ENCODE measurements at regions not wholly inside any gene's neighbourhood (a gene's known extent, or its start where the extent isn't known, plus 50 kb on each side); places are given as distances from the start of the nearest gene placed in this dataset.

GRCh38 chr5:68544091-68544647, 328.6 kb downstream of the PIK3R1 start:
- H3K36me3 ChIP-seq (ENCODE audit: control insufficient read depth in 2 of 3, insufficient read depth in 3 of 3, low read length in 3 of 3): no peaks in the 10 kb centered on the region
- DNase-seq (no peak), ATAC-seq (no peak)
- H3K9me3 ChIP-seq (ENCODE audit: control insufficient read depth in 2 of 3, low read length in 3 of 3): no peaks in the 10 kb centered on the region
- intact Hi-C loops (cut with micrococcal nuclease): loop anchor here in 1 of 2 donors (5.0 kb wide), 1 partner anchor 82 kb away; no protein-coding TSS in a partner anchor
- Mint-ChIP-seq H3K27me3 (peaks cover 10 to 33% (median 24%) of the 10 kb centered on the region in 5 donors), H3K4me1 (peaks cover 0 to 9% (median 2%) of the 10 kb centered on the region in 7 donors), H3K4me3 (no peak overlapping the region), H3K9me3 (peaks cover 0 to 2% (median 0%) of the 10 kb centered on the region in 11 donors), H3K27ac (no peak overlapping the region), H3K36me3 (no peaks in the 10 kb centered on the region)
- POLR2A ChIA-PET: no interaction called here
- CTCF ChIA-PET: no interaction called here
- H3K4me1 ChIP-seq (ENCODE audit: control insufficient read depth in 2 of 2, insufficient read depth in 2 of 2, low read length in 2 of 2): no peaks in the 10 kb centered on the region
- H3K4me3 ChIP-seq (ENCODE audit: low read length): no peak overlapping the region
- H3K27ac ChIP-seq (ENCODE audit: low read depth, low read length): no peak overlapping the region
- H3K27me3 ChIP-seq (ENCODE audit: control insufficient read depth in 2 of 2, insufficient read depth in 2 of 2, low read length in 2 of 2): peaks cover 0 to 7% of the 10 kb centered on the region in 2 donors

GRCh38 chr5:68544648-68545552, 329.3 kb downstream of the PIK3R1 start:
- Histone ChIP-seq H3K4me1 (ENCODE audit: control insufficient read depth in 2 of 2, insufficient read depth in 2 of 2, low read length in 2 of 2) (no peaks in the 10 kb centered on the region), H3K27ac (ENCODE audit: low read depth, low read length) (no peak overlapping the region), H3K4me3 (ENCODE audit: low read length) (no peak overlapping the region), H3K9me3 (ENCODE audit: control insufficient read depth in 2 of 3, low read length in 3 of 3) (no peaks in the 10 kb centered on the region), H3K36me3 (ENCODE audit: control insufficient read depth in 2 of 3, insufficient read depth in 3 of 3, low read length in 3 of 3) (no peaks in the 10 kb centered on the region), H3K27me3 (ENCODE audit: control insufficient read depth in 2 of 2, insufficient read depth in 2 of 2, low read length in 2 of 2) (peaks cover 0 to 7% of the 10 kb centered on the region in 2 donors)
- DNase-seq: no peak
- H3K36me3 Mint-ChIP-seq: no peaks in the 10 kb centered on the region
- peaks cover 6 to 26% (median 17%) of the 10 kb centered on the region in 5 donors for H3K27me3 Mint-ChIP-seq
- H3K9me3 Mint-ChIP-seq: peaks cover 0 to 2% (median 0%) of the 10 kb centered on the region in 11 donors
- H3K4me3 Mint-ChIP-seq: no peak overlapping the region
- ATAC-seq: no peak
- H3K4me1 Mint-ChIP-seq: peaks cover 0 to 9% (median 2%) of the 10 kb centered on the region in 7 donors
- ChIA-PET POLR2A (no interaction called here), CTCF (no interaction called here)
- intact Hi-C loops (cut with micrococcal nuclease): loop anchor here in 1 of 2 donors (5.0 kb wide), 1 partner anchor 83 kb away; no protein-coding TSS in a partner anchor
- H3K27ac Mint-ChIP-seq: no peak overlapping the region

- Histone ChIP-seq H3K4me3 (ENCODE audit: low read length) (no peak overlapping the region), H3K9me3 (ENCODE audit: control insufficient read depth in 2 of 3, low read length in 3 of 3) (no peaks in the 10 kb centered on the region), H3K27me3 (ENCODE audit: control insufficient read depth in 2 of 2, insufficient read depth in 2 of 2, low read length in 2 of 2) (peaks cover 0 to 7% of the 10 kb centered on the region in 2 donors), H3K36me3 (ENCODE audit: control insufficient read depth in 2 of 3, insufficient read depth in 3 of 3, low read length in 3 of 3) (no peaks in the 10 kb centered on the region), H3K27ac (ENCODE audit: low read depth, low read length) (no peak overlapping the region), H3K4me1 (ENCODE audit: control insufficient read depth in 2 of 2, insufficient read depth in 2 of 2, low read length in 2 of 2) (no peaks in the 10 kb centered on the region)
- Mint-ChIP-seq H3K4me3 (no peak overlapping the region), H3K27ac (no peak overlapping the region), H3K27me3 (peaks cover 0 to 19% (median 9%) of the 10 kb centered on the region in 5 donors), H3K36me3 (no peaks in the 10 kb centered on the region), H3K4me1 (peaks cover 0 to 9% (median 2%) of the 10 kb centered on the region in 7 donors), H3K9me3 (peaks cover 0 to 2% (median 0%) of the 10 kb centered on the region in 11 donors)
- ATAC-seq (no peak), DNase-seq (no peak)
- ChIA-PET POLR2A (no interaction called here), CTCF (no interaction called here)
- intact Hi-C loops (cut with micrococcal nuclease): no loop called here
These were observed 330.2 kb downstream of the PIK3R1 start for GRCh38 chr5:68545636-68546295.

GRCh38 chr5:68547056-68547455, 331.5 kb downstream of the PIK3R1 start:
- Histone ChIP-seq H3K27me3 (ENCODE audit: control insufficient read depth in 2 of 2, insufficient read depth in 2 of 2, low read length in 2 of 2) (no peaks in the 10 kb centered on the region), H3K36me3 (ENCODE audit: control insufficient read depth in 2 of 3, insufficient read depth in 3 of 3, low read length in 3 of 3) (no peaks in the 10 kb centered on the region), H3K4me1 (ENCODE audit: control insufficient read depth in 2 of 2, insufficient read depth in 2 of 2, low read length in 2 of 2) (no peaks in the 10 kb centered on the region), H3K27ac (ENCODE audit: low read depth, low read length) (no peak overlapping the region), H3K4me3 (ENCODE audit: low read length) (no peak overlapping the region), H3K9me3 (ENCODE audit: control insufficient read depth in 2 of 3, low read length in 3 of 3) (no peaks in the 10 kb centered on the region)
- Mint-ChIP-seq H3K27ac (no peak overlapping the region), H3K4me1 (peaks cover 0 to 9% (median 2%) of the 10 kb centered on the region in 7 donors), H3K27me3 (peaks cover 0 to 9% (median 0%) of the 10 kb centered on the region in 5 donors), H3K4me3 (no peak overlapping the region), H3K9me3 (peaks cover 0 to 3% (median 0%) of the 10 kb centered on the region in 11 donors), H3K36me3 (no peaks in the 10 kb centered on the region)
- ChIA-PET POLR2A (no interaction called here), CTCF (no interaction called here)
- ATAC-seq (no peak), DNase-seq (no peak)
- intact Hi-C loops (cut with micrococcal nuclease): no loop called here

GRCh38 chr5:68547622-68548021, 332.1 kb downstream of the PIK3R1 start:
- H3K9me3 Mint-ChIP-seq: peaks cover 0 to 3% (median 0%) of the 10 kb centered on the region in 11 donors
- H3K36me3 Mint-ChIP-seq: no peaks in the 10 kb centered on the region
- Histone ChIP-seq H3K36me3 (ENCODE audit: control insufficient read depth in 2 of 3, insufficient read depth in 3 of 3, low read length in 3 of 3) (no peaks in the 10 kb centered on the region), H3K27ac (ENCODE audit: low read depth, low read length) (no peak overlapping the region), H3K4me3 (ENCODE audit: low read length) (no peak overlapping the region), H3K4me1 (ENCODE audit: control insufficient read depth in 2 of 2, insufficient read depth in 2 of 2, low read length in 2 of 2) (no peaks in the 10 kb centered on the region), H3K27me3 (ENCODE audit: control insufficient read depth in 2 of 2, insufficient read depth in 2 of 2, low read length in 2 of 2) (no peaks in the 10 kb centered on the region), H3K9me3 (ENCODE audit: control insufficient read depth in 2 of 3, low read length in 3 of 3) (no peaks in the 10 kb centered on the region)
- CTCF ChIA-PET: no interaction called here
- H3K4me1 Mint-ChIP-seq: peaks cover 0 to 9% (median 0%) of the 10 kb centered on the region in 7 donors
- ATAC-seq (no peak), DNase-seq (no peak)
- intact Hi-C loops (cut with micrococcal nuclease): no loop called here
- POLR2A ChIA-PET: no interaction called here
- H3K4me3 Mint-ChIP-seq: no peak overlapping the region
- H3K27me3 Mint-ChIP-seq: peaks cover 0 to 7% (median 0%) of the 10 kb centered on the region in 5 donors
- H3K27ac Mint-ChIP-seq: no peak overlapping the region

- intact Hi-C loops (cut with micrococcal nuclease): no loop called here
- Histone ChIP-seq H3K4me1 (ENCODE audit: control insufficient read depth in 2 of 2, insufficient read depth in 2 of 2, low read length in 2 of 2) (no peaks in the 10 kb centered on the region), H3K36me3 (ENCODE audit: control insufficient read depth in 2 of 3, insufficient read depth in 3 of 3, low read length in 3 of 3) (no peaks in the 10 kb centered on the region), H3K27ac (ENCODE audit: low read depth, low read length) (no peak overlapping the region), H3K27me3 (ENCODE audit: control insufficient read depth in 2 of 2, insufficient read depth in 2 of 2, low read length in 2 of 2) (no peaks in the 10 kb centered on the region), H3K4me3 (ENCODE audit: low read length) (no peak overlapping the region), H3K9me3 (ENCODE audit: control insufficient read depth in 2 of 3, low read length in 3 of 3) (no peaks in the 10 kb centered on the region)
- Mint-ChIP-seq H3K9me3 (peaks cover 0 to 3% (median 0%) of the 10 kb centered on the region in 11 donors), H3K27ac (no peak overlapping the region), H3K27me3 (peaks cover 0 to 7% (median 0%) of the 10 kb centered on the region in 5 donors), H3K4me1 (no peaks in the 10 kb centered on the region), H3K4me3 (no peak overlapping the region), H3K36me3 (no peaks in the 10 kb centered on the region)
- CTCF ChIA-PET: no interaction called here
- ATAC-seq (no peak), DNase-seq (no peak)
- POLR2A ChIA-PET: no interaction called here
These were observed 333.6 kb downstream of the PIK3R1 start for GRCh38 chr5:68548959-68549676.

All from naive thymus-derived CD4-positive, alpha-beta T cell (primary cell).